ENCODE measurements at regions not wholly inside any gene's neighbourhood (a gene's known extent, or its start where the extent isn't known, plus 50 kb on each side); places are given as distances from the start of the nearest gene placed in this dataset.

DNA sequence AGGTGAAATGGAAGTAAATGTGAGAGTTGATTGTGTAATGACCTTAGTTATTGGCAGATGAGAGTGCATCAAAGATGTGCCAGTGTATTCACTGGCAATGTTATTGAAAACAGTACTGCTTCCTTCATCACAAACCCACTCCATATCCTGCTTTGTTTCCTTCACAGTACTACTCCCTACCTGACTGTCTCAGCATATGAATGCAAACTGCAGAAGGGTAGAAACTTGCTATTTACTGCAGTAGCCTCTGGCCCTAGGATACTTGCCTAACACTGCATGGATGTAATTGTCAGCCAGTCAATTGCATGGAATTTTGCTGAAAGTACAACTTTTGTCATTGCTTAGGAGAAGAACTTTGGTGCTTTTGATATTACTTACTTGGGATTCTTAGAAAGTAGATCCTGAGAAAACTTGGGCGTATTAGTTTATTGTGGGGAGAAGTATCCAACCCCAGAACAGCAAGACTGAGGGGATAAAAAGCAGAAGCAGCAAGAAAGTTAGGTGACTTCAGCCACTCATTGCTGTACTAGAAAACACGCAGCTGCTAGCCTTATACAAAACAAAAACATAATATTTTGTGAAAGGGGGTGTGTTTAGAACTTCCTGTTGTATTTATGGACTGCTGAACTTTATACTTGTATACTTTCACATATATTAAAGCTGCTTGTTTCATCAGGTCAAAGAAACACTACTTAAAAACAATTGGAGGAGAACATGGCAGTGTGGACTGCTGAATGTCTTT, 219.0 kb downstream of the CCNG2 start:
- DNase-seq, result no peak
- no peaks in the 10 kb centered on the region for H3K27me3 ChIP-seq (ENCODE audit: insufficient read depth, low read length)
- peaks cover 25 to 27% of the 10 kb centered on the region in 2 experiments for H3K4me1 Mint-ChIP-seq
- H3K18ac ChIP-seq (ENCODE audit: insufficient read length, low read depth, low read length), result no peak overlapping the region
- H3K9me3 ChIP-seq (ENCODE audit: control insufficient read depth, low read depth, low read length), result no peaks in the 10 kb centered on the region
- H3K23me2 ChIP-seq (ENCODE audit: insufficient read length, low read depth, low read length, poor library complexity, severe bottlenecking), result no peaks in the 10 kb centered on the region
- no peak overlapping the region for H3K56ac ChIP-seq (ENCODE audit: insufficient read length, low read depth, low read length)
- no peak overlapping the region for H2BK20ac ChIP-seq (ENCODE audit: low read depth, low read length, poor library complexity, severe bottlenecking)
- H3K36me3 Mint-ChIP-seq (ENCODE audit: insufficient read depth in 1 of 3, low read depth in 3 of 3), result no peaks in the 10 kb centered on the region
- no peaks in the 10 kb centered on the region for H3K79me2 ChIP-seq (ENCODE audit: insufficient read depth, low read length)
- no peak overlapping the region for H2BK120ac ChIP-seq (ENCODE audit: low read depth, low read length, poor library complexity, severe bottlenecking)
- no peak overlapping the region for H3K27ac ChIP-seq (ENCODE audit: insufficient read length, low read depth, low read length)
- H4K91ac ChIP-seq (ENCODE audit: insufficient read length, low read depth, low read length), result no peak overlapping the region
- no peak overlapping the region for H3K14ac ChIP-seq (ENCODE audit: insufficient read depth, low read length)
- no peaks in the 10 kb centered on the region for H4K20me1 ChIP-seq (ENCODE audit: control insufficient read depth, insufficient read depth, insufficient read length)
- H3K79me1 ChIP-seq (ENCODE audit: insufficient read depth, low read depth, low read length, poor library complexity, severe bottlenecking), result no peaks in the 10 kb centered on the region
- H2BK12ac ChIP-seq (ENCODE audit: insufficient read length, low read depth, low read length), result no peak overlapping the region
- no peaks in the 10 kb centered on the region for H3K9me3 Mint-ChIP-seq
- no peak overlapping the region for H2AFZ ChIP-seq (ENCODE audit: low read length)
- no peak overlapping the region for H4K8ac ChIP-seq (replicated peaks; ENCODE audit: insufficient read length, low read depth, low read length)
- no peak overlapping the region for H3K9ac ChIP-seq (ENCODE audit: extremely low read depth, insufficient read length, low read length)
- H3K4me3 Mint-ChIP-seq, result no peak overlapping the region
- no peak overlapping the region for H3K4ac ChIP-seq (ENCODE audit: low read depth, low read length)
- no peak overlapping the region for H4K5ac ChIP-seq (ENCODE audit: insufficient read length, low read depth, low read length)
- no peak overlapping the region for H2BK15ac ChIP-seq (ENCODE audit: low read depth, low read length)
- no peak overlapping the region for H3T11ph ChIP-seq (ENCODE audit: low read length)
- TF ChIP-seq, protein P1, sequence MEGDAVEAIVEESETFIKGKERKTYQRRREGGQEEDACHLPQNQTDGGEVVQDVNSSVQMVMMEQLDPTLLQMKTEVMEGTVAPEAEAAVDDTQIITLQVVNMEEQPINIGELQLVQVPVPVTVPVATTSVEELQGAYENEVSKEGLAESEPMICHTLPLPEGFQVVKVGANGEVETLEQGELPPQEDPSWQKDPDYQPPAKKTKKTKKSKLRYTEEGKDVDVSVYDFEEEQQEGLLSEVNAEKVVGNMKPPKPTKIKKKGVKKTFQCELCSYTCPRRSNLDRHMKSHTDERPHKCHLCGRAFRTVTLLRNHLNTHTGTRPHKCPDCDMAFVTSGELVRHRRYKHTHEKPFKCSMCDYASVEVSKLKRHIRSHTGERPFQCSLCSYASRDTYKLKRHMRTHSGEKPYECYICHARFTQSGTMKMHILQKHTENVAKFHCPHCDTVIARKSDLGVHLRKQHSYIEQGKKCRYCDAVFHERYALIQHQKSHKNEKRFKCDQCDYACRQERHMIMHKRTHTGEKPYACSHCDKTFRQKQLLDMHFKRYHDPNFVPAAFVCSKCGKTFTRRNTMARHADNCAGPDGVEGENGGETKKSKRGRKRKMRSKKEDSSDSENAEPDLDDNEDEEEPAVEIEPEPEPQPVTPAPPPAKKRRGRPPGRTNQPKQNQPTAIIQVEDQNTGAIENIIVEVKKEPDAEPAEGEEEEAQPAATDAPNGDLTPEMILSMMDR (conservative IDR thresholded peaks at IDR 0.05), result no peak
- no peak overlapping the region for H3K4me2 ChIP-seq (ENCODE audit: insufficient read depth, insufficient read length, low read length)
- no peak overlapping the region for H3K23ac ChIP-seq (ENCODE audit: insufficient read length, low read depth, low read length)
- no CpG with 5 or more reads among the region's 2 CpGs for WGBS (ENCODE audit: extremely low coverage, insufficient read length, low lambda C conversion rate)
- H2BK5ac ChIP-seq (ENCODE audit: insufficient read length, low read length), result no peak overlapping the region
- H2AK5ac ChIP-seq (ENCODE audit: insufficient read length, low read length), result no peak overlapping the region
- no peak overlapping the region for H3K27ac Mint-ChIP-seq
- peaks cover 5% of the 10 kb centered on the region for H3K27me3 Mint-ChIP-seq (ENCODE audit: low read depth)
- H3K4me1 ChIP-seq (ENCODE audit: insufficient read depth, low read length), result no peaks in the 10 kb centered on the region
